ENCODE measurements at regions not wholly inside any gene's neighbourhood (a gene's known extent, or its start where the extent isn't known, plus 50 kb on each side); places are given as distances from the start of the nearest gene placed in this dataset.

DNA sequence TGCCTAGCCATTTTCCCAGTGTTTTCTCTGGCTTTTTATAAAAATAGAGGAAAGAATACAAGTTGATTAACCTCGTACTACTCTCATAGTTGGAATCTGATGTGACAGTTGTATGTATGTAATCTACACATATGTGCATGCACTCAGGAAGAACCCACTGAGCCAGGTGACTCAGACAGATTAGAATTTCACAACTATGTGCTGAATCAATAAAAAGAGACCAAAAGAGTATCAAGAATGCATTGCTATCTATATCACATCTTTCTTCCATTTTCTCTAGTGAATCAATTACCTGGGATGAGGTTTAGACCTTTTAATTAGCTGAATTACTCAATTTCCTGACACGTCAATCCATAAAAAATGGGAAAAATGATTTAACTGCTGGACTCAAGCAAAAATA, 319.3 kb upstream of the ATP10A start:
- no peak overlapping the region for H3K4me3 ChIP-seq
- intact Hi-C loops (cut with DNase I), result no loop called here
- TF ChIP-seq, protein P1, sequence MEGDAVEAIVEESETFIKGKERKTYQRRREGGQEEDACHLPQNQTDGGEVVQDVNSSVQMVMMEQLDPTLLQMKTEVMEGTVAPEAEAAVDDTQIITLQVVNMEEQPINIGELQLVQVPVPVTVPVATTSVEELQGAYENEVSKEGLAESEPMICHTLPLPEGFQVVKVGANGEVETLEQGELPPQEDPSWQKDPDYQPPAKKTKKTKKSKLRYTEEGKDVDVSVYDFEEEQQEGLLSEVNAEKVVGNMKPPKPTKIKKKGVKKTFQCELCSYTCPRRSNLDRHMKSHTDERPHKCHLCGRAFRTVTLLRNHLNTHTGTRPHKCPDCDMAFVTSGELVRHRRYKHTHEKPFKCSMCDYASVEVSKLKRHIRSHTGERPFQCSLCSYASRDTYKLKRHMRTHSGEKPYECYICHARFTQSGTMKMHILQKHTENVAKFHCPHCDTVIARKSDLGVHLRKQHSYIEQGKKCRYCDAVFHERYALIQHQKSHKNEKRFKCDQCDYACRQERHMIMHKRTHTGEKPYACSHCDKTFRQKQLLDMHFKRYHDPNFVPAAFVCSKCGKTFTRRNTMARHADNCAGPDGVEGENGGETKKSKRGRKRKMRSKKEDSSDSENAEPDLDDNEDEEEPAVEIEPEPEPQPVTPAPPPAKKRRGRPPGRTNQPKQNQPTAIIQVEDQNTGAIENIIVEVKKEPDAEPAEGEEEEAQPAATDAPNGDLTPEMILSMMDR (IDR thresholded peaks at IDR 0.05), result no peak
- no peak for TF ChIP-seq POLR2A (IDR thresholded peaks at IDR 0.05)
- TF ChIP-seq POLR2AphosphoS5 (IDR thresholded peaks at IDR 0.05), result no peak
- no peak overlapping the region for H3K27ac ChIP-seq
- no peaks in the 10 kb centered on the region for H3K36me3 ChIP-seq
- H3K27me3 ChIP-seq (replicated peaks; ENCODE audit: insufficient read depth), result no peaks in the 10 kb centered on the region
- H3K9me3 ChIP-seq, result no peaks in the 10 kb centered on the region
- no peak for DNase-seq (ENCODE audit: low spot score)
- no peaks in the 10 kb centered on the region for H3K4me1 ChIP-seq (replicated peaks)
- WGBS, result 67% methylated on average over 2 of the region's 2 CpGs

DNA sequence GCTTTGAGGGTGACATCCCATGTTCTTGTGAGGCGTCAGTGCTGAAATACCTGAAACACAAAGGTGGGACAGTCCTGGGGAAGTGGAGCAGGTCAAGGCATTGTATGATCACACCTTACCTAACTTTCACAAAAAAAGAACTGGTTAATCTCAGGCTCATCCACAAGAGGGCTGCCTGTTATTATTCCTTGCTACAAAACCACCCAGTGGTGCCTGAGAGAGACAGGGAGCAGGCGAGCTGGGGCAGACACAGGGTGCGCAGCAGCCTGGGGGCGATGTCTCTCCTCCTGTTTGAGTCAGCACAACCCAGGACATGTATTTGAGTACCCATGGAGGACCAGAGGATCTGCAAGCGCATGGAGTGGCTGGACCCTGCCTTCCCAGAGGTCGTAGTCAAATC, 316.8 kb upstream of the ATP10A start:
- Histone ChIP-seq H3K27me3 (replicated peaks; ENCODE audit: insufficient read depth) (no peaks in the 10 kb centered on the region), H3K4me1 (replicated peaks) (no peaks in the 10 kb centered on the region), H3K4me3 (no peak overlapping the region), H3K27ac (no peak overlapping the region), H3K9me3 (no peaks in the 10 kb centered on the region), H3K36me3 (no peaks in the 10 kb centered on the region)
- TF ChIP-seq, protein P1 (IDR thresholded peaks at IDR 0.05), result no peak
- TF ChIP-seq POLR2A (IDR thresholded peaks at IDR 0.05) (no peak), POLR2AphosphoS5 (IDR thresholded peaks at IDR 0.05) (no peak)
- intact Hi-C loops (cut with DNase I), result no loop called here
- no peak for DNase-seq (ENCODE audit: low spot score)
- 46% methylated on average over 6 of the region's 6 CpGs for WGBS

DNA sequence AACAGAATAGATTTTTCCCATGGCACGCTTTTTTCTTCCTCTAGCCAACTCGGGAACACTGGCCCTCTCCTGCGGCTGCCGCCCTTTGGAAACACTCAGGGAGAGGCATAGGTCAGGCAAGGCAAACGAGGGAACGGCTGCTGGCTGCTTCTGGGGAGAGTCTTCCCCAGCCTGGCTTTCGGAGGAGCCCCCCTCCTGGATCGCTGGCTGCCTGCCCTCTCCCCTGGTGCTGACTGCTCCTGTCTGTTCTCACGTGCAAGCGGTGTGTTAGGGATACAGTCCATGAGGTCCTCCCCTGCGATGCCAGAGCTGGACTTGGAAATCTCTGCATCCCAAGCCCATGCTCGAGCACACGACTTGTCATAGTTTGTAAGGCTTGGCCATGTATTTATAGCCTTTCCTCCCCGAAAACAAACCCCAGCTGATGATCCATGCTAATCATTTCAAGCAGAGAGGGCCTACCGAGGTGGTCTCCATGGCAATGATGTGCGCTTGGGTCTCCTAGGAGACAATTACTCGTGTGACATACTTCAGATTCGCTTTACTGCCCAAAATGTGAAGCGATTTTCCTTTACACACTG, 315.6 kb upstream of the ATP10A start:
- H3K4me3 ChIP-seq, result no peak overlapping the region
- H3K9me3 ChIP-seq, result no peaks in the 10 kb centered on the region
- no peak overlapping the region for H3K27ac ChIP-seq
- no peak for DNase-seq (ENCODE audit: low spot score)
- intact Hi-C loops (cut with DNase I), result no loop called here
- 61% methylated on average over 19 of the region's 19 CpGs for WGBS
- TF ChIP-seq POLR2AphosphoS5 (IDR thresholded peaks at IDR 0.05) (no peak), POLR2A (IDR thresholded peaks at IDR 0.05) (no peak)
- TF ChIP-seq, protein P1 (IDR thresholded peaks at IDR 0.05), result no peak
- no peaks in the 10 kb centered on the region for H3K27me3 ChIP-seq (replicated peaks; ENCODE audit: insufficient read depth)
- no peaks in the 10 kb centered on the region for H3K4me1 ChIP-seq (replicated peaks)
- H3K36me3 ChIP-seq, result no peaks in the 10 kb centered on the region

DNA sequence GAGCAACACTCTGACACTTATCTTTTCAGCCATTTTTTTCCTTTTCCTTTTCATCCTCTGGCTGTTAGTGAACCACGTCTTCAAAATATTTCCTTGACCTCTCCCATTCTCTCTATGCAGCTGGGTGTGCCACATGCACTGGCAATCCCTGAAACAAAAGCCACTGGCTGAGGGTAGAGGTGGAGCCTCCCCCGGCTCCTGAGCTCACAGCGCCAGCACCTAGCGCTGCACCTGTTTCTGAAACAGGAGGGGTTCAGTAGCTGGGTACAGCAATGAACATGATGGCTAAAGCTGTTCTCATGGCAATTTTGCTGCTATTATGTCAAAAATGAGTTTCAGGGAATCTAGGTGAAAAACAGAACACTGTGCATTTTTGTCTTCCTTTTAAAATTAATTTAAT, 314.7 kb upstream of the ATP10A start:
- no peaks in the 10 kb centered on the region for H3K4me1 ChIP-seq (replicated peaks)
- no peaks in the 10 kb centered on the region for H3K9me3 ChIP-seq
- TF ChIP-seq POLR2AphosphoS5 (IDR thresholded peaks at IDR 0.05) (no peak), POLR2A (IDR thresholded peaks at IDR 0.05) (no peak)
- TF ChIP-seq, protein P1 (IDR thresholded peaks at IDR 0.05), result no peak
- H3K36me3 ChIP-seq, result no peaks in the 10 kb centered on the region
- intact Hi-C loops (cut with DNase I), result no loop called here
- DNase-seq (ENCODE audit: low spot score), result no peak
- 73% methylated on average over 4 of the region's 4 CpGs for WGBS
- H3K27me3 ChIP-seq (replicated peaks; ENCODE audit: insufficient read depth), result no peaks in the 10 kb centered on the region
- H3K27ac ChIP-seq, result no peak overlapping the region
- no peak overlapping the region for H3K4me3 ChIP-seq

DNA sequence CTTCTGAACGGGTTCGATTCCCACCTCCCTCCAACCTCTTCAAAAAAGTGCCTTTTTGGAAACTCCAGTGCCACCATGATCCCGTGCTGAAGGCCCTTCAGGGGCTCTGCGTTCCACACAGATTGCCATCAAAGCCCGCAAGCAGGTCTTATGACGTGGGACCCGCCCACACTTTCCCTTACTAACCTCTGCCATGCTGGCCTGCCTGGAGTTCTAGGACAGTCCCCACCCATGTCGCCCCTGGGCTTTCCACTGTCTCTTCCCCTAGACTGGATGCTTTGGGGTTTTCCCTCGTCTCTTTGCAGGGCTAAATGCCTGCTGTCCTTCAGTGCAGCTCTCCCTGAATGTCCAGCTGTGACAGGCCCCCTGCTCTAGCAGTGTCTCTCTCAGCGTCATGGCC, 313.7 kb upstream of the ATP10A start:
- Histone ChIP-seq H3K9me3 (no peaks in the 10 kb centered on the region), H3K36me3 (no peaks in the 10 kb centered on the region), H3K27me3 (replicated peaks; ENCODE audit: insufficient read depth) (no peaks in the 10 kb centered on the region), H3K4me3 (no peak overlapping the region), H3K4me1 (replicated peaks) (no peaks in the 10 kb centered on the region), H3K27ac (no peak overlapping the region)
- WGBS, result 76% methylated on average over 10 of the region's 10 CpGs
- TF ChIP-seq, protein P1 (IDR thresholded peaks at IDR 0.05), result no peak
- TF ChIP-seq POLR2A (IDR thresholded peaks at IDR 0.05), result no peak
- TF ChIP-seq POLR2AphosphoS5 (IDR thresholded peaks at IDR 0.05), result no peak
- intact Hi-C loops (cut with DNase I), result no loop called here
- no peak for DNase-seq (ENCODE audit: low spot score)

Data from prostate gland (tissue), 2 donors.